ENCODE measurements at regions not wholly inside any gene's neighbourhood (a gene's known extent, or its start where the extent isn't known, plus 50 kb on each side); places are given as distances from the start of the nearest gene placed in this dataset.

- no peaks in the 10 kb centered on the region for H3K9me3 ChIP-seq (ENCODE audit: control insufficient read depth in 1 of 2, insufficient read depth in 1 of 2, low read length in 2 of 2)
- no peaks in the 10 kb centered on the region for H3K36me3 ChIP-seq (ENCODE audit: insufficient read depth, low read length)
- H3K27ac Mint-ChIP-seq: no peak overlapping the region
- CTCF ChIA-PET: no interaction called here
- H3K4me1 Mint-ChIP-seq (ENCODE audit: low read depth): peaks cover 19% of the 10 kb centered on the region
- no peaks in the 10 kb centered on the region for H3K27me3 ChIP-seq (ENCODE audit: control insufficient read depth in 1 of 2, insufficient read depth in 2 of 2, low read length in 2 of 2)
- H3K36me3 Mint-ChIP-seq (ENCODE audit: low read depth): no peaks in the 10 kb centered on the region
- DNase-seq (no peak), ATAC-seq (ENCODE audit: poor library complexity) (no peak)
- intact Hi-C loops (cut with DNase I, micrococcal nuclease): no loop called here
- H3K4me1 ChIP-seq (ENCODE audit: insufficient read depth, low read length): peaks cover 13% of the 10 kb centered on the region
- no peaks in the 10 kb centered on the region for H3K9me3 Mint-ChIP-seq
- H3K27me3 Mint-ChIP-seq: no peaks in the 10 kb centered on the region
- H3K27ac ChIP-seq (ENCODE audit: low read depth in 1 of 2, low read length in 2 of 2): no peak overlapping the region
- H3K4me3 Mint-ChIP-seq: no peak overlapping the region
- TF ChIP-seq CTCF (IDR thresholded peaks at IDR 0.05): no peak
- H3K4me3 ChIP-seq (ENCODE audit: low read length): no peak overlapping the region
- POLR2A ChIA-PET: no interaction called here
These were observed 288.0 kb upstream of the ANKRD55 start for GRCh38 chr5:56520986-56521730.

- ChIA-PET POLR2A (interaction anchor here (1.0 kb wide), 1 partner anchor 27 kb away, joined by 3 read pairs; no protein-coding TSS in a partner anchor), CTCF (interaction anchor here (1.2 kb wide), 1 partner anchor 248 kb away, joined by 3 read pairs; no protein-coding TSS in a partner anchor)
- Histone ChIP-seq H3K27me3 (ENCODE audit: control insufficient read depth in 1 of 2, insufficient read depth in 2 of 2, low read length in 2 of 2) (no peaks in the 10 kb centered on the region), H3K36me3 (ENCODE audit: insufficient read depth, low read length) (no peaks in the 10 kb centered on the region), H3K4me1 (ENCODE audit: insufficient read depth, low read length) (peaks cover 13% of the 10 kb centered on the region), H3K4me3 (ENCODE audit: low read length) (no peak overlapping the region), H3K9me3 (ENCODE audit: control insufficient read depth in 1 of 2, insufficient read depth in 1 of 2, low read length in 2 of 2) (no peaks in the 10 kb centered on the region), H3K27ac (ENCODE audit: low read depth in 1 of 2, low read length in 2 of 2) (no peak overlapping the region)
- ATAC-seq (ENCODE audit: poor library complexity) (no peak), DNase-seq (no peak)
- intact Hi-C loops (cut with DNase I, micrococcal nuclease): no loop called here
- H3K27ac Mint-ChIP-seq: no peak overlapping the region
- H3K4me1 Mint-ChIP-seq (ENCODE audit: low read depth): peaks cover 25% of the 10 kb centered on the region
- H3K4me3 Mint-ChIP-seq: no peak overlapping the region
- H3K36me3 Mint-ChIP-seq (ENCODE audit: low read depth): no peaks in the 10 kb centered on the region
- no peaks in the 10 kb centered on the region for H3K27me3 Mint-ChIP-seq
- no peaks in the 10 kb centered on the region for H3K9me3 Mint-ChIP-seq
- TF ChIP-seq CTCF (IDR thresholded peaks at IDR 0.05): no peak
These were observed 285.7 kb upstream of the ANKRD55 start for GRCh38 chr5:56518820-56519219.

GRCh38 chr5:56517011-56517416, 283.9 kb upstream of the ANKRD55 start:
- ATAC-seq (ENCODE audit: poor library complexity): peak; percentile 34
- CTCF ChIA-PET: interaction anchor here (1.3 kb wide), 1 partner anchor 9 kb away, joined by 3 read pairs; no protein-coding TSS in a partner anchor

More at GRCh38 chr5:56517011-56517416, 283.9 kb upstream of the ANKRD55 start:
- Histone ChIP-seq H3K27me3 (ENCODE audit: control insufficient read depth in 1 of 2, insufficient read depth in 2 of 2, low read length in 2 of 2) (no peaks in the 10 kb centered on the region), H3K4me3 (ENCODE audit: low read length) (no peak overlapping the region), H3K4me1 (ENCODE audit: insufficient read depth, low read length) (peaks cover 13% of the 10 kb centered on the region), H3K36me3 (ENCODE audit: insufficient read depth, low read length) (no peaks in the 10 kb centered on the region), H3K9me3 (ENCODE audit: control insufficient read depth in 1 of 2, insufficient read depth in 1 of 2, low read length in 2 of 2) (no peaks in the 10 kb centered on the region), H3K27ac (ENCODE audit: low read depth in 1 of 2, low read length in 2 of 2) (no peak overlapping the region)
- Mint-ChIP-seq H3K36me3 (ENCODE audit: low read depth) (no peaks in the 10 kb centered on the region), H3K4me1 (ENCODE audit: low read depth) (peaks cover 38% of the 10 kb centered on the region), H3K27me3 (no peaks in the 10 kb centered on the region), H3K9me3 (no peaks in the 10 kb centered on the region), H3K27ac (peak overlapping the region; percentile 35), H3K4me3 (no peak overlapping the region)
- no peak for TF ChIP-seq CTCF (IDR thresholded peaks at IDR 0.05)
- peak in 7 of 14 experiments; percentile 4 to 51 (median 37) for DNase-seq
- POLR2A ChIA-PET: interaction anchor here (0.7 to 1.1 kb wide), 2 partner anchors 299 to 311 kb away, joined by 3 read pairs; partner anchors contain the start of gene MAP3K1
- intact Hi-C loops (cut with DNase I, micrococcal nuclease): no loop called here

Measured in CD4-positive, alpha-beta T cell (primary cell).